SK-N-SH (cell line): ENCODE measurements at regions not wholly inside any gene's neighbourhood (a gene's known extent, or its start where the extent isn't known, plus 50 kb on each side); places are given as distances from the start of the nearest gene placed in this dataset.

Experiments
- CTCF ChIA-PET: fragments of 300-600, 350-600 bp; formaldehyde crosslinking; extraction: SDS; loops from one replicate; lab custom pipeline; 2021; lab: Yijun Ruan, JAX
- POLR2A ChIA-PET: fragments of 350-600 bp; sonication (Branson Sonifier 250); formaldehyde crosslinking; extraction: SDS; loops from one replicate; lab custom pipeline; 2020; ENCODE audit warnings: antibody characterized with exemption, inconsistent platforms; lab: Yijun Ruan, JAX
- DNase-seq: peaks from one replicate; pipeline ENCODE4 v3.0.0; 2012
- H2AFZ ChIP-seq: fragments of 200-600 bp; sonication (generic); 2 replicates; pipeline ENCODE4 v1.8.1; 2016; ENCODE audit warnings: antibody characterized with exemption, mild to moderate bottlenecking, low read depth
- H3F3A ChIP-seq: fragments of 200-600 bp; sonication (generic); replicated peaks from 2 replicates; pipeline ENCODE3; 2016; ENCODE audit warnings: antibody characterized with exemption, mild to moderate bottlenecking; ENCODE audit not compliant: insufficient read depth
- H3K27ac ChIP-seq, 2 experiments: fragments of 200-500 bp in 1 of 2; fragments of 200-600 bp in 1 of 2; sonication (Bioruptor generic) in 1 of 2; sonication (generic), shearing (Covaris generic) in 1 of 2; 2 replicates each; pipeline versions ENCODE4 v1.5.1 to v1.6.1; 2014 to 2016; ENCODE audit warnings: low read depth in 2 of 2, inconsistent platforms in 1 of 2, low read length in 1 of 2, mild to moderate bottlenecking in 1 of 2, mixed read lengths in 1 of 2
- H3K27me3 ChIP-seq: fragments of 200-600 bp; sonication (generic), shearing (Covaris generic); 2 replicates; pipeline ENCODE4 v1.6.1; 2016; ENCODE audit warnings: mixed run types; ENCODE audit not compliant: insufficient read depth
- H3K36me3 ChIP-seq, 2 experiments: fragments of 200-500 bp in 1 of 2; fragments of 200-600 bp in 1 of 2; sonication (Bioruptor generic) in 1 of 2; sonication (generic) in 1 of 2; replicated peaks in 1 of 2; 2 replicates each; pipeline versions ENCODE3 to v1.5.1; 2014 to 2016; ENCODE audit warnings: low read length in 1 of 2, mild to moderate bottlenecking in 1 of 2; ENCODE audit not compliant: insufficient read depth in 2 of 2, control insufficient read depth in 1 of 2
- H3K4me1 ChIP-seq, 2 experiments: fragments of 200-500 bp in 1 of 2; fragments of 200-600 bp in 1 of 2; sonication (Bioruptor generic) in 1 of 2; sonication (generic), shearing (Covaris generic) in 1 of 2; 2 replicates each; pipeline versions ENCODE4 v1.5.1 to v1.6.1; 2014 to 2016; ENCODE audit warnings: low read depth in 1 of 2, low read length in 1 of 2, mixed run types in 1 of 2; ENCODE audit not compliant: insufficient read depth in 2 of 2, control insufficient read depth in 1 of 2
- H3K4me2 ChIP-seq: fragments of 200-600 bp; sonication (generic), shearing (Covaris generic); 2 replicates; pipeline ENCODE4 v1.6.1; 2017; ENCODE audit warnings: mixed run types
- H3K4me3 ChIP-seq, 2 experiments: fragments of 200-500 bp in 1 of 2; fragments of 200-600 bp in 1 of 2; sonication (Bioruptor generic) in 1 of 2; sonication (generic), shearing (Covaris generic) in 1 of 2; 2 replicates each; pipeline versions ENCODE4 v1.5.1 to v1.8.1; 2014 to 2016; ENCODE audit warnings: low read depth in 2 of 2, inconsistent platforms in 1 of 2, low read length in 1 of 2, mild to moderate bottlenecking in 1 of 2, mixed read lengths in 1 of 2, moderate library complexity in 1 of 2
- H3K79me2 ChIP-seq: fragments of 200-600 bp; sonication (generic); 2 replicates; pipeline ENCODE4 v1.8.1; 2017; ENCODE audit warnings: mild to moderate bottlenecking; ENCODE audit not compliant: insufficient read depth
- H3K9ac ChIP-seq: fragments of 200-600 bp; sonication (generic); 2 replicates; pipeline ENCODE4 v1.6.1; 2017; ENCODE audit warnings: mixed run types
- H3K9me2 ChIP-seq: fragments of 200-600 bp; sonication (generic); 2 replicates; pipeline ENCODE4 v1.6.1; 2017; ENCODE audit warnings: mixed run types
- H3K9me3 ChIP-seq: fragments of 200-600 bp; sonication (generic); 2 replicates; pipeline ENCODE4 v1.6.1; 2017; ENCODE audit warnings: mixed run types, mild to moderate bottlenecking, moderate library complexity
- H4K20me1 ChIP-seq: fragments of 200-600 bp; sonication (generic); 2 replicates; pipeline ENCODE4 v1.6.1; 2017; ENCODE audit warnings: mild to moderate bottlenecking, mixed run types; ENCODE audit not compliant: insufficient read depth
- CHD2 ChIP-seq: fragments of 150-350 bp; IDR thresholded peaks from 2 replicates; pipeline ENCODE4 v1.6.1; 2018; ENCODE audit warnings: low read length; ENCODE audit not compliant: partially characterized antibody
- EZH2phosphoT487 ChIP-seq: fragments of 200-600 bp; sonication (generic); IDR thresholded peaks from 2 replicates; pipeline ENCODE4 v1.6.1; 2017; ENCODE audit warnings: low read depth, mixed run types, mild to moderate bottlenecking, antibody characterized with exemption, moderate library complexity, borderline replicate concordance
- GATA2 ChIP-seq: sonication (generic); formaldehyde crosslinking; IDR thresholded peaks from 2 replicates; pipeline ENCODE4 v1.5.0; 2020; ENCODE audit warnings: mild to moderate bottlenecking, missing genetic modification reagents
- MEF2A ChIP-seq: IDR thresholded peaks from 2 replicates; pipeline ENCODE4 v1.4.0; 2012; ENCODE audit warnings: low read depth, borderline replicate concordance
- NFIC ChIP-seq: IDR thresholded peaks from 2 replicates; pipeline ENCODE4 v1.4.0; 2012; ENCODE audit warnings: borderline replicate concordance
- POLR2AphosphoS5 ChIP-seq: IDR thresholded peaks from 2 replicates; pipeline ENCODE4 v1.6.1; 2012; ENCODE audit warnings: low read depth, low read length
- RAD21 ChIP-seq: IDR thresholded peaks from 2 replicates; pipeline ENCODE4 v1.6.1; 2012; ENCODE audit warnings: mild to moderate bottlenecking, low read length
- TCF12 ChIP-seq: IDR thresholded peaks from 2 replicates; pipeline ENCODE4 v1.4.0; 2012
- TEAD4 ChIP-seq: IDR thresholded peaks from 2 replicates; pipeline ENCODE4 v1.4.0; 2012; ENCODE audit warnings: mild to moderate bottlenecking, borderline replicate concordance; ENCODE audit not compliant: insufficient read depth
- WGBS: methylation state at CpG from one replicate; pipeline ENCODE4 v1.1.6; 2017; ENCODE audit warnings: low lambda C conversion rate; 5-methylcytosine and 5-hydroxymethylcytosine counted together
- TF ChIP-seq, protein P1 (sequence below): fragments of 150-350 bp; IDR thresholded peaks from 2 replicates; pipeline ENCODE4 v1.6.1; 2017; ENCODE audit warnings: antibody characterized with exemption, low read length, low read depth, borderline replicate concordance
- TF ChIP-seq, protein P2 (sequence below): fragments of 200-600 bp; sonication (generic); IDR thresholded peaks from 2 replicates; pipeline ENCODE4 v1.6.1; 2017; ENCODE audit warnings: antibody characterized with exemption, mild to moderate bottlenecking, moderate library complexity
- TF ChIP-seq, protein P3 (sequence below): IDR thresholded peaks from 2 replicates; pipeline ENCODE4 v1.6.1; 2012; ENCODE audit warnings: mild to moderate bottlenecking, low read depth, low read length, moderate library complexity

DNA sequence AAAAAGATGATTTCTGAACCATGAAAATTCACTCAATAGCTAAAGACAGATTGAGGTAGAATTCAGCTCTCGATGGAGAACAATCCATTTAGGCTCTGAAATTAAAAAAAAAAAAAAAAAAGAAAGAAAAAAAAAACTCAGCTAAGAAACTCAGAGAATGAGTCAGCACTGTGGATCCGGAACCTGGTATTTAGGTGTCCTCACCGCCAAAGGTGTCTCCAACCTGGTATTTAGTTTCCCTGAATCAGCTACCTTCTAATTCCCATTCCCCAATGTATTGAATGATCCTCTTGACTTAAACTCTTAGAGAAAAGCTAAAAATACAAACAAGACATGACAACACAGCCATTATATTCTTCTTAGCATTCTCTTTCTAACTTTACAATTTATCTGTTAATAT, 150.3 kb upstream of the RASGEF1B start:
- H3K4me3 ChIP-seq = no peak overlapping the region
- no peaks in the 10 kb centered on the region for H3K79me2 ChIP-seq
- H3K27me3 ChIP-seq = no peaks in the 10 kb centered on the region
- H2AFZ ChIP-seq = no peak overlapping the region
- no peak overlapping the region for H3K27ac ChIP-seq
- no peak overlapping the region for H3K4me2 ChIP-seq
- WGBS = 4% methylated on average over 3 of the region's 3 CpGs
- POLR2A ChIA-PET = no interaction called here
- no peaks in the 10 kb centered on the region for H3K9me2 ChIP-seq
- no peaks in the 10 kb centered on the region for H3F3A ChIP-seq
- H3K9ac ChIP-seq = no peak overlapping the region
- H3K4me1 ChIP-seq = no peaks in the 10 kb centered on the region
- TF ChIP-seq, protein P1, sequence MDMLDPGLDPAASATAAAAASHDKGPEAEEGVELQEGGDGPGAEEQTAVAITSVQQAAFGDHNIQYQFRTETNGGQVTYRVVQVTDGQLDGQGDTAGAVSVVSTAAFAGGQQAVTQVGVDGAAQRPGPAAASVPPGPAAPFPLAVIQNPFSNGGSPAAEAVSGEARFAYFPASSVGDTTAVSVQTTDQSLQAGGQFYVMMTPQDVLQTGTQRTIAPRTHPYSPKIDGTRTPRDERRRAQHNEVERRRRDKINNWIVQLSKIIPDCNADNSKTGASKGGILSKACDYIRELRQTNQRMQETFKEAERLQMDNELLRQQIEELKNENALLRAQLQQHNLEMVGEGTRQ = no peak
- TF ChIP-seq, protein P2, sequence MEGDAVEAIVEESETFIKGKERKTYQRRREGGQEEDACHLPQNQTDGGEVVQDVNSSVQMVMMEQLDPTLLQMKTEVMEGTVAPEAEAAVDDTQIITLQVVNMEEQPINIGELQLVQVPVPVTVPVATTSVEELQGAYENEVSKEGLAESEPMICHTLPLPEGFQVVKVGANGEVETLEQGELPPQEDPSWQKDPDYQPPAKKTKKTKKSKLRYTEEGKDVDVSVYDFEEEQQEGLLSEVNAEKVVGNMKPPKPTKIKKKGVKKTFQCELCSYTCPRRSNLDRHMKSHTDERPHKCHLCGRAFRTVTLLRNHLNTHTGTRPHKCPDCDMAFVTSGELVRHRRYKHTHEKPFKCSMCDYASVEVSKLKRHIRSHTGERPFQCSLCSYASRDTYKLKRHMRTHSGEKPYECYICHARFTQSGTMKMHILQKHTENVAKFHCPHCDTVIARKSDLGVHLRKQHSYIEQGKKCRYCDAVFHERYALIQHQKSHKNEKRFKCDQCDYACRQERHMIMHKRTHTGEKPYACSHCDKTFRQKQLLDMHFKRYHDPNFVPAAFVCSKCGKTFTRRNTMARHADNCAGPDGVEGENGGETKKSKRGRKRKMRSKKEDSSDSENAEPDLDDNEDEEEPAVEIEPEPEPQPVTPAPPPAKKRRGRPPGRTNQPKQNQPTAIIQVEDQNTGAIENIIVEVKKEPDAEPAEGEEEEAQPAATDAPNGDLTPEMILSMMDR = no peak
- TF ChIP-seq POLR2AphosphoS5 = no peak
- no peaks in the 10 kb centered on the region for H4K20me1 ChIP-seq
- DNase-seq = no peak
- CTCF ChIA-PET = no interaction called here
- no peaks in the 10 kb centered on the region for H3K9me3 ChIP-seq
- H3K36me3 ChIP-seq = no peaks in the 10 kb centered on the region

DNA sequence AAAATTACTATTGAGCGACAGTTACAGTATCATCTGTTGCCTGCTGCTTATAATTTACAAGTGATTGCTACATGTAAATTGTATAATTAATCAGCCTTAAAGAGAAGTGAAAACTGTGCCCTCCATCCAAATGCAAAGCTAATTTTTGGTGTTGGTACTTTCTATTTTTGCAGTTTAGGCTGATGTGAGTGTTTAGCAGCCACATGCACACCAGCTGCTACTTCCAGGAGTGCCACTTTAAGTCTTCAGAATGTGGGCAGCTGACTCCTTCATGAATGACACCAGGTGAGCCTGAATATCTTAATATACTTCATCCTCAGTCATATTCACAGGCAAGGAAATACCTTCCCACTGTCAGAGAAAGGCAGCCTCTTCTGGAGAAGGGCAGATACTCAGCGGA, 149.8 kb upstream of the RASGEF1B start:
- Histone ChIP-seq H3K4me3 (no peak overlapping the region), H2AFZ (no peak overlapping the region), H3K9me3 (no peaks in the 10 kb centered on the region), H3K9me2 (no peaks in the 10 kb centered on the region), H3K27me3 (no peaks in the 10 kb centered on the region), H4K20me1 (no peaks in the 10 kb centered on the region), H3K9ac (no peak overlapping the region), H3K36me3 (no peaks in the 10 kb centered on the region), H3K4me1 (no peaks in the 10 kb centered on the region), H3F3A (no peaks in the 10 kb centered on the region), H3K4me2 (no peak overlapping the region), H3K27ac (no peak overlapping the region), H3K79me2 (no peaks in the 10 kb centered on the region)
- TF ChIP-seq TEAD4 (no peak), TCF12 (no peak), NFIC (no peak), MEF2A (no peak), GATA2 (CRISPR knock-in tag) (no peak), CHD2 (no peak), RAD21 (no peak), POLR2AphosphoS5 (no peak), EZH2phosphoT487 (no peak)
- TF ChIP-seq, protein P3, sequence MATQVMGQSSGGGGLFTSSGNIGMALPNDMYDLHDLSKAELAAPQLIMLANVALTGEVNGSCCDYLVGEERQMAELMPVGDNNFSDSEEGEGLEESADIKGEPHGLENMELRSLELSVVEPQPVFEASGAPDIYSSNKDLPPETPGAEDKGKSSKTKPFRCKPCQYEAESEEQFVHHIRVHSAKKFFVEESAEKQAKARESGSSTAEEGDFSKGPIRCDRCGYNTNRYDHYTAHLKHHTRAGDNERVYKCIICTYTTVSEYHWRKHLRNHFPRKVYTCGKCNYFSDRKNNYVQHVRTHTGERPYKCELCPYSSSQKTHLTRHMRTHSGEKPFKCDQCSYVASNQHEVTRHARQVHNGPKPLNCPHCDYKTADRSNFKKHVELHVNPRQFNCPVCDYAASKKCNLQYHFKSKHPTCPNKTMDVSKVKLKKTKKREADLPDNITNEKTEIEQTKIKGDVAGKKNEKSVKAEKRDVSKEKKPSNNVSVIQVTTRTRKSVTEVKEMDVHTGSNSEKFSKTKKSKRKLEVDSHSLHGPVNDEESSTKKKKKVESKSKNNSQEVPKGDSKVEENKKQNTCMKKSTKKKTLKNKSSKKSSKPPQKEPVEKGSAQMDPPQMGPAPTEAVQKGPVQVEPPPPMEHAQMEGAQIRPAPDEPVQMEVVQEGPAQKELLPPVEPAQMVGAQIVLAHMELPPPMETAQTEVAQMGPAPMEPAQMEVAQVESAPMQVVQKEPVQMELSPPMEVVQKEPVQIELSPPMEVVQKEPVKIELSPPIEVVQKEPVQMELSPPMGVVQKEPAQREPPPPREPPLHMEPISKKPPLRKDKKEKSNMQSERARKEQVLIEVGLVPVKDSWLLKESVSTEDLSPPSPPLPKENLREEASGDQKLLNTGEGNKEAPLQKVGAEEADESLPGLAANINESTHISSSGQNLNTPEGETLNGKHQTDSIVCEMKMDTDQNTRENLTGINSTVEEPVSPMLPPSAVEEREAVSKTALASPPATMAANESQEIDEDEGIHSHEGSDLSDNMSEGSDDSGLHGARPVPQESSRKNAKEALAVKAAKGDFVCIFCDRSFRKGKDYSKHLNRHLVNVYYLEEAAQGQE = no peak
- POLR2A ChIA-PET = no interaction called here
- 38% methylated on average over 2 of the region's 2 CpGs for WGBS
- DNase-seq = no peak
- CTCF ChIA-PET = no interaction called here
